SK-N-MC (cell line): ENCODE measurements at regions not wholly inside any gene's neighbourhood (a gene's known extent, or its start where the extent isn't known, plus 50 kb on each side); places are given as distances from the start of the nearest gene placed in this dataset.

Experiments
- EZH2 ChIP-seq: fragments of 200-600 bp; sonication (generic); IDR thresholded peaks from one replicate; pipeline ENCODE4 v1.6.1; 2017; ENCODE audit warnings: antibody characterized with exemption
- FOXP2 ChIP-seq: optimal IDR thresholded peaks from 2 replicates; pipeline ENCODE3; 2011; ENCODE audit warnings: mild to moderate bottlenecking, moderate library complexity; ENCODE audit not compliant: insufficient read depth; ENCODE audit errors: extremely low read length, control extremely low read depth
- POLR2AphosphoS5 ChIP-seq: IDR thresholded peaks from 2 replicates; pipeline ENCODE4 v1.6.1; 2012; ENCODE audit warnings: mild to moderate bottlenecking, low read depth, low read length, borderline replicate concordance

DNA sequence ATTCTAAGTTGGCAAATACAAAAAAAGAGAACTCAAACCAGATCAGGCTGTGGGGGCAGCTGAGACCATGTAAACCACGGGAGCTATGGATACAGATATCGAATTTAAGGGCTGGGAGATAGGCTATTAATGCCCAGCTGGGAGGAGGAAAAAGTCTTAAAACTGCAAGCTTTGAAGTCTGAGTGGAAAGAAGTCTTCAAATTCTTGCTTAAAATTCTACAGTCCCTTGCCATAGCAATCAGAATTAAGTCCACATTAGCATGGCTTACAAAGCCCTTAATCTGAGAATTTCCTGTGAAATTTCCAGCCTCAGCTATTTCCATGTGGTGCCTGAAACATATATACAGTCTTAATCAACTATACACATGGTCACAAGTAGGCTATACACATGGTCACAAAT lies 465.0 kb upstream of the HSF2 start:
- TF ChIP-seq POLR2AphosphoS5 (no peak), EZH2 (no peak), FOXP2 (no peak)
